ENCODE measurements at regions not wholly inside any gene's neighbourhood (a gene's known extent, or its start where the extent isn't known, plus 50 kb on each side); places are given as distances from the start of the nearest gene placed in this dataset.
"Not testable (repeated sequence)": the region's sequence is repeated elsewhere in the genome, so short reads cannot be mapped to it uniquely, and the experiment has no call there.

DNA sequence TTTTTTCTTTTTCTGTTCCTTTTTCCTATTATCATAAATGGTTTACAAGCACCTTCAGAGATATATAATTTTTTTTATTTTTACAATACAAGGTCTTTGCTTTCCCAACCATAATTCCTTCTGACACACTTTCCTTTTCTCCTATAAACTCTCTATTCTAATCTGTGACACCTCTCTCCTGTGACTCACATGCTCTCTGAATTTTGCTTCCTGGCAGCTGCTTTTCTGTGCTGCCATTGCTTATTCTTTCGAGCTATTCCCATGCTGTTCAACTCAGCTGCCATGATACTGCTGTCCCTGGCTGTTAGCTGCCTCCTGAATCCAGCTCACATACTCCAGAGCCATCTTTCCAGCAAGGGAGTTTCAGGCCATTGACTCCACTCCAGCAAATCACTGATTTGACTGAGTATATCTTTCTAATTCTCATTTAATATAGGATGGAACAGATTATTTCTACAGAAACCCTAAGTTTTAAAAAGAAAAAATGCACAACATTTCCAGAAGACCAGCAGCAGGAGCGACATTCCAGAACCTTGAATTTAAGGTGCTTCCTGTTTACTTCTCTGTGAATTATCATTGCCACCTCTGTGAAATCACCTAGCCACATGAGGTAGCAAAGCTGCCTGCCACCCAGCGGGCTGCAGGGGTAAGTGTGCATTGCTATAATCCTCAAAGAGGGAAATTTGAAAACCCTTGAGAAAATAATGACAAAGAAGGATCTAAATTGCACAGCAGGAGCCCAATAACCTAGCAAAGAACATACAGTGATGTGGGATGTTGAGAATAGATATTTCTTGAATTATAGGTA is 1442.6 kb downstream of the KHDRBS2 start:
- H3K4me1 ChIP-seq (ENCODE audit: control insufficient read depth, insufficient read depth, low read length); H3K9me3 ChIP-seq (replicated peaks; ENCODE audit: control insufficient read depth, insufficient read depth, low read length); H3K4me2 ChIP-seq (ENCODE audit: control insufficient read depth, insufficient read depth); H3K9ac ChIP-seq (ENCODE audit: control insufficient read depth, insufficient read depth, low read length); H4K20me1 ChIP-seq (ENCODE audit: control insufficient read depth, insufficient read depth); intact Hi-C loops (cut with micrococcal nuclease; ENCODE audit: unreplicated experiment); in situ Hi-C loops (cut with MboI); SMC1A ChIA-PET (ENCODE audit: uncharacterized antibody, unreplicated experiment); RAD21 ChIA-PET (ENCODE audit: unreplicated experiment); BruUV-seq (replicated peaks); CTCF ChIA-PET; DNase-seq (ENCODE audit: low read depth, low spot score); H3K36me3 ChIP-seq (ENCODE audit: control insufficient read depth in 2 of 2, insufficient read depth in 2 of 2, low read length in 1 of 2); POLR2A ChIA-PET; H3K79me2 ChIP-seq (ENCODE audit: control insufficient read depth, insufficient read depth, low read length); H3K27ac ChIP-seq (ENCODE audit: control insufficient read depth, insufficient read depth); H3K4me3 ChIP-seq; H3K27me3 ChIP-seq (replicated peaks in 1 of 2; ENCODE audit: control insufficient read depth in 2 of 2, insufficient read depth in 2 of 2, low read length in 1 of 2); ATAC-seq; H2AFZ ChIP-seq (ENCODE audit: control insufficient read depth, low read depth, low read length); FAIRE-seq: not testable (repeated sequence)
- WGBS (ENCODE audit: insufficient coverage, insufficient replicate concordance, low lambda C conversion rate, missing lambda C conversion rate) = 6% methylated on average over 3 of the region's 3 CpGs

DNA sequence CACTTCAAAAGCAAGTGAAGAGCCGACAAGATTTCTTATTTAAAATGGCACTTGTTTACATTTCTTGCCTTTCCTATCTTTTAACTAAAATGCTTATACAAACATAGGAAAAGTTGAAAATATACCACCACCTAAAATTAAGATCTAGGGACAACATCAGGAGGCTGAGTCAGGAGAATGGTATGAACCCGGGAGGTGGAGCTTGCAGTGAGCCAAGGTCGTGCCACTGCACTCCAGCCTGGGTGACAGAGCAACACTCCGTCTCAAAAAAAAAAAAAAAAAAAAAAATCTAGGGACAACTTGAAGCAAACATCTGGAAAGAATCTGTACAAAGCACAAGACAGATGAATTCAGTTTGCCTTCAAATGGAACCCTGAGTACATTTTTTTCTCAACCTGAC is 1455.3 kb downstream of the KHDRBS2 start:
- ATAC-seq; in situ Hi-C loops (cut with MboI); BruUV-seq (replicated peaks); POLR2A ChIA-PET; H4K20me1 ChIP-seq (ENCODE audit: control insufficient read depth, insufficient read depth); RAD21 ChIA-PET (ENCODE audit: unreplicated experiment); H3K9ac ChIP-seq (ENCODE audit: control insufficient read depth, insufficient read depth, low read length); H3K27ac ChIP-seq (ENCODE audit: control insufficient read depth, insufficient read depth); intact Hi-C loops (cut with micrococcal nuclease; ENCODE audit: unreplicated experiment); DNase-seq (ENCODE audit: low read depth, low spot score); H3K36me3 ChIP-seq (ENCODE audit: control insufficient read depth in 2 of 2, insufficient read depth in 2 of 2, low read length in 1 of 2); CTCF ChIA-PET; H3K4me1 ChIP-seq (ENCODE audit: control insufficient read depth, insufficient read depth, low read length); H3K4me2 ChIP-seq (ENCODE audit: control insufficient read depth, insufficient read depth); H3K9me3 ChIP-seq (replicated peaks; ENCODE audit: control insufficient read depth, insufficient read depth, low read length); H3K27me3 ChIP-seq (replicated peaks in 1 of 2; ENCODE audit: control insufficient read depth in 2 of 2, insufficient read depth in 2 of 2, low read length in 1 of 2); FAIRE-seq; SMC1A ChIA-PET (ENCODE audit: uncharacterized antibody, unreplicated experiment); H2AFZ ChIP-seq (ENCODE audit: control insufficient read depth, low read depth, low read length); H3K4me3 ChIP-seq; H3K79me2 ChIP-seq (ENCODE audit: control insufficient read depth, insufficient read depth, low read length): not testable (repeated sequence)
- WGBS (ENCODE audit: insufficient coverage, insufficient replicate concordance, low lambda C conversion rate, missing lambda C conversion rate) = 33% methylated on average over 2 of the region's 4 CpGs

DNA sequence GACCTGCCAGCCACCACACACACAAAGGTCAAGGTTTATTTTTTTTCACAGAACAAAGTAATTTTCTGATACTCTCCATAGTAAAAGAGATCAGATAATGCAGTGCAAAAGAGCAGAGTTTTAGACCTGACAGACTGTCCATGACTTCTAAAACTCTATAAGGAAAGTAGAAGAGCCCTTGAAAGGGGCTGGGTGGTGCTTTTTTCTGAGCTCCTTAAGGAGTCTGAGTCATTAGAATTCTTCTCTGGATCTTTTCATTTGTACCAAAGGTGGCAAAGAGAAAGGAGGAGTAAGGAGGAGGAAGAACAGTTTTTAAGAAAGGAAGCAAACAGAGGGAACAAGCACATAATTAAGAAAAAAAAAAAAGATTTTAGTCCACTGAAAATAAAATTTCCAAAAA is 1463.4 kb downstream of the KHDRBS2 start:
- H3K9ac ChIP-seq (ENCODE audit: control insufficient read depth, insufficient read depth, low read length); H2AFZ ChIP-seq (ENCODE audit: control insufficient read depth, low read depth, low read length); CTCF ChIA-PET; SMC1A ChIA-PET (ENCODE audit: uncharacterized antibody, unreplicated experiment); ATAC-seq; H4K20me1 ChIP-seq (ENCODE audit: control insufficient read depth, insufficient read depth); H3K4me3 ChIP-seq; H3K27ac ChIP-seq (ENCODE audit: control insufficient read depth, insufficient read depth); intact Hi-C loops (cut with micrococcal nuclease; ENCODE audit: unreplicated experiment); in situ Hi-C loops (cut with MboI); RAD21 ChIA-PET (ENCODE audit: unreplicated experiment); FAIRE-seq; H3K4me1 ChIP-seq (ENCODE audit: control insufficient read depth, insufficient read depth, low read length); H3K4me2 ChIP-seq (ENCODE audit: control insufficient read depth, insufficient read depth); POLR2A ChIA-PET; DNase-seq (ENCODE audit: low read depth, low spot score); H3K27me3 ChIP-seq (replicated peaks in 1 of 2; ENCODE audit: control insufficient read depth in 2 of 2, insufficient read depth in 2 of 2, low read length in 1 of 2); H3K36me3 ChIP-seq (ENCODE audit: control insufficient read depth in 2 of 2, insufficient read depth in 2 of 2, low read length in 1 of 2); H3K79me2 ChIP-seq (ENCODE audit: control insufficient read depth, insufficient read depth, low read length); BruUV-seq (replicated peaks); H3K9me3 ChIP-seq (replicated peaks; ENCODE audit: control insufficient read depth, insufficient read depth, low read length): not testable (repeated sequence)

DNA sequence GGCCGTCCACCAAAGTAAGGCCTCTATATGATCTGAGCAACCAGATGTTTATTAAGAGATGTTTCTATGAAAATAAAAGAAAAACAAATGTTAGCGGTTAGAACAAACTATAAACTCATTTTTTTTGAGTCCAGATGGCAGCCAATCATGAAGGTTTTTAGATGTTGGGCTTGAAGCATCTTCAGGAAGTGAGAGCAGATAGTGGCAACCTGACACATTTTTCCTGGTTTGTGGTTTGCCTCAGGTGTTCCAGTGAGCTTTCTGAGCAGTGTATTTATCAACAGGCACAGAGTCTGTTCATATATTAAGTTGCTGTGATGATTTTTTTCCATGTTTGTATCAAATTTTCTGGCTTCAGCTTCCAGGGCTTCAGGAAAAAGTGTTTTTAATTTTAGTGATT is 1468.0 kb downstream of the KHDRBS2 start:
- ATAC-seq; H3K4me2 ChIP-seq (ENCODE audit: control insufficient read depth, insufficient read depth); H4K20me1 ChIP-seq (ENCODE audit: control insufficient read depth, insufficient read depth); BruUV-seq (replicated peaks); FAIRE-seq; H3K79me2 ChIP-seq (ENCODE audit: control insufficient read depth, insufficient read depth, low read length); DNase-seq (ENCODE audit: low read depth, low spot score); H3K36me3 ChIP-seq (ENCODE audit: control insufficient read depth in 2 of 2, insufficient read depth in 2 of 2, low read length in 1 of 2); H3K9me3 ChIP-seq (replicated peaks; ENCODE audit: control insufficient read depth, insufficient read depth, low read length); H3K27me3 ChIP-seq (replicated peaks in 1 of 2; ENCODE audit: control insufficient read depth in 2 of 2, insufficient read depth in 2 of 2, low read length in 1 of 2); RAD21 ChIA-PET (ENCODE audit: unreplicated experiment); in situ Hi-C loops (cut with MboI); H2AFZ ChIP-seq (ENCODE audit: control insufficient read depth, low read depth, low read length); H3K27ac ChIP-seq (ENCODE audit: control insufficient read depth, insufficient read depth); H3K4me1 ChIP-seq (ENCODE audit: control insufficient read depth, insufficient read depth, low read length); SMC1A ChIA-PET (ENCODE audit: uncharacterized antibody, unreplicated experiment); CTCF ChIA-PET; H3K9ac ChIP-seq (ENCODE audit: control insufficient read depth, insufficient read depth, low read length); H3K4me3 ChIP-seq; intact Hi-C loops (cut with micrococcal nuclease; ENCODE audit: unreplicated experiment); POLR2A ChIA-PET: not testable (repeated sequence)
- 0% methylated on average over 2 of the region's 2 CpGs for WGBS (ENCODE audit: insufficient coverage, insufficient replicate concordance, low lambda C conversion rate, missing lambda C conversion rate)

Measured in GM12878 (cell line).